NCI-H1930 (cell line): ENCODE measurements at regions not wholly inside any gene's neighbourhood (a gene's known extent, or its start where the extent isn't known, plus 50 kb on each side); places are given as distances from the start of the nearest gene placed in this dataset.
A peak's percentile ranks its signal among the peaks of the same experiment; 100 is the strongest.

Experiments used
- DNase-seq, 2 experiments: peaks; one replicate each; lab custom pipeline; 2025; lab: John Stamatoyannopoulos, UW

GRCh38 chr2:211067029-211067428, 510.6 kb downstream of the CPS1 start:
- DNase-seq: no peak

GRCh38 chr2:211068108-211068780, 511.8 kb downstream of the CPS1 start:
- DNase-seq: no peak

GRCh38 chr2:211070547-211070946, 514.1 kb downstream of the CPS1 start:
- DNase-seq: no peak

GRCh38 chr2:211077216-211077767, 520.9 kb downstream of the CPS1 start:
- peak; percentile 20 to 53 for DNase-seq

- DNase-seq: peak; percentile 59 to 73
Measured at GRCh38 chr2:211084352-211084751, 528.0 kb downstream of the CPS1 start.

GRCh38 chr2:211085056-211085680, 528.8 kb downstream of the CPS1 start:
- DNase-seq: peak; percentile 37 to 52

GRCh38 chr2:211086049-211086448, 529.6 kb downstream of the CPS1 start:
- DNase-seq: no peak

- DNase-seq: no peak
Measured at GRCh38 chr2:211089127-211089526, 532.7 kb downstream of the CPS1 start.

- DNase-seq: no peak
Measured at GRCh38 chr2:211093743-211094303, 537.4 kb downstream of the CPS1 start.

- DNase-seq: no peak
Measured at GRCh38 chr2:211103989-211104388, 547.6 kb downstream of the CPS1 start.

- DNase-seq: no peak
Measured at GRCh38 chr2:211113334-211114175, 557.2 kb downstream of the CPS1 start.

GRCh38 chr2:211114826-211115455, 558.5 kb downstream of the CPS1 start:
- DNase-seq: no peak

- DNase-seq: no peak
Measured at GRCh38 chr2:211117026-211117425, 560.6 kb downstream of the CPS1 start.

GRCh38 chr2:211126256-211126655, 569.9 kb downstream of the CPS1 start:
- DNase-seq: no peak

- DNase-seq: no peak
Measured at GRCh38 chr2:211127501-211127900, 571.1 kb downstream of the CPS1 start.

GRCh38 chr2:211128287-211128686, 571.9 kb downstream of the CPS1 start:
- no peak for DNase-seq

- no peak for DNase-seq
Measured at GRCh38 chr2:211129798-211130197, 573.4 kb downstream of the CPS1 start.

GRCh38 chr2:211132046-211132445, 575.6 kb downstream of the CPS1 start:
- no peak for DNase-seq

- DNase-seq: no peak
Measured at GRCh38 chr2:211132573-211132972, 576.2 kb downstream of the CPS1 start.

GRCh38 chr2:211133766-211134165, 577.4 kb downstream of the CPS1 start:
- DNase-seq: no peak

GRCh38 chr2:211138551-211138950, 582.2 kb downstream of the CPS1 start:
- no peak for DNase-seq

GRCh38 chr2:211141646-211142045, 585.2 kb downstream of the CPS1 start:
- no peak for DNase-seq
